PFSK-1 (cell line): ENCODE measurements at regions not wholly inside any gene's neighbourhood (a gene's known extent, or its start where the extent isn't known, plus 50 kb on each side); places are given as distances from the start of the nearest gene placed in this dataset.

Experiments used
- FOXP2 ChIP-seq: optimal IDR thresholded peaks from 2 replicates; pipeline ENCODE3; 2011; ENCODE audit warnings: borderline replicate concordance, control low read depth, inconsistent platforms; ENCODE audit not compliant: insufficient read depth; ENCODE audit errors: extremely low read length, extremely low read depth
- POLR2AphosphoS5 ChIP-seq: IDR thresholded peaks from 2 replicates; pipeline ENCODE4 v1.6.1; 2012; ENCODE audit warnings: low read depth, mild to moderate bottlenecking, control low read depth, low read length, moderate library complexity
- TAF1 ChIP-seq: IDR thresholded peaks from 2 replicates; pipeline ENCODE4 v1.6.1; 2012; ENCODE audit warnings: low read length, control low read depth, borderline replicate concordance; ENCODE audit not compliant: insufficient read depth
- TF ChIP-seq, protein P1 (sequence below), 2 experiments: IDR thresholded peaks; 2 replicates each; pipeline versions ENCODE4 v1.6.1 to v1.8.0; 2011 to 2012; ENCODE audit warnings: low read depth in 2 of 2, low read length in 2 of 2, control low read depth in 1 of 2, inconsistent platforms in 1 of 2, mild to moderate bottlenecking in 1 of 2, moderate library complexity in 1 of 2; ENCODE audit not compliant: insufficient read depth in 1 of 2

DNA sequence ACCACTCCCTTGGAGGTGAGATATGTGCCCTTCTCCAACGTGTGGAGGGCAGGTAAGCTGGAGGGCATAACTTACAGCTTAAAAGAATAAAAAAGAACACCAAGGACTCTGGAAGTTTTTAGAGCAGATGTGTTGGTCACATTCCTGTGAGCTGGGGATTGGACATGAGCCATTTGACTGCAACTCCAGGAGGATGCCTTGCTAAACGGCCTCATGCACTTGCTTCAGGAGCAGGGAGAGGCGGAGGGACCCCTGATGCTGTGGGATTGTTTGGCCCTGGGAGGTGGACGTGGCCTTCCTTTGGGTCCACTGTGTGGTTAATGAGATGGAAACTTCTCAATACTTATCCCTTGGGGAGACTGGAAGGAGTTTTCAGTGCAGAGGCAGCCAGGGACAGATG is 185.6 kb downstream of the RHOU start:
- no peak for TF ChIP-seq POLR2AphosphoS5
- TF ChIP-seq, protein P1, sequence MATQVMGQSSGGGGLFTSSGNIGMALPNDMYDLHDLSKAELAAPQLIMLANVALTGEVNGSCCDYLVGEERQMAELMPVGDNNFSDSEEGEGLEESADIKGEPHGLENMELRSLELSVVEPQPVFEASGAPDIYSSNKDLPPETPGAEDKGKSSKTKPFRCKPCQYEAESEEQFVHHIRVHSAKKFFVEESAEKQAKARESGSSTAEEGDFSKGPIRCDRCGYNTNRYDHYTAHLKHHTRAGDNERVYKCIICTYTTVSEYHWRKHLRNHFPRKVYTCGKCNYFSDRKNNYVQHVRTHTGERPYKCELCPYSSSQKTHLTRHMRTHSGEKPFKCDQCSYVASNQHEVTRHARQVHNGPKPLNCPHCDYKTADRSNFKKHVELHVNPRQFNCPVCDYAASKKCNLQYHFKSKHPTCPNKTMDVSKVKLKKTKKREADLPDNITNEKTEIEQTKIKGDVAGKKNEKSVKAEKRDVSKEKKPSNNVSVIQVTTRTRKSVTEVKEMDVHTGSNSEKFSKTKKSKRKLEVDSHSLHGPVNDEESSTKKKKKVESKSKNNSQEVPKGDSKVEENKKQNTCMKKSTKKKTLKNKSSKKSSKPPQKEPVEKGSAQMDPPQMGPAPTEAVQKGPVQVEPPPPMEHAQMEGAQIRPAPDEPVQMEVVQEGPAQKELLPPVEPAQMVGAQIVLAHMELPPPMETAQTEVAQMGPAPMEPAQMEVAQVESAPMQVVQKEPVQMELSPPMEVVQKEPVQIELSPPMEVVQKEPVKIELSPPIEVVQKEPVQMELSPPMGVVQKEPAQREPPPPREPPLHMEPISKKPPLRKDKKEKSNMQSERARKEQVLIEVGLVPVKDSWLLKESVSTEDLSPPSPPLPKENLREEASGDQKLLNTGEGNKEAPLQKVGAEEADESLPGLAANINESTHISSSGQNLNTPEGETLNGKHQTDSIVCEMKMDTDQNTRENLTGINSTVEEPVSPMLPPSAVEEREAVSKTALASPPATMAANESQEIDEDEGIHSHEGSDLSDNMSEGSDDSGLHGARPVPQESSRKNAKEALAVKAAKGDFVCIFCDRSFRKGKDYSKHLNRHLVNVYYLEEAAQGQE (IDR thresholded peaks at IDR 0.05; ENCODE audit: insufficient read depth in 1 of 2, low read depth in 2 of 2, low read length in 2 of 2) = no peak
- no peak for TF ChIP-seq TAF1
- no peak for TF ChIP-seq FOXP2
